GM18868 (cell line): ENCODE measurements at regions not wholly inside any gene's neighbourhood (a gene's known extent, or its start where the extent isn't known, plus 50 kb on each side); places are given as distances from the start of the nearest gene placed in this dataset.
"Not testable (repeated sequence)": the region's sequence is repeated elsewhere in the genome, so short reads cannot be mapped to it uniquely, and the experiment has no call there.

Source experiments
- ATAC-seq: cut with Tn5 transposase; IDR thresholded peaks from one replicate; pipeline ENCODE4 v1.9.1; 2021; ENCODE audit warnings: mild to moderate bottlenecking, moderate library complexity; ENCODE audit not compliant: unreplicated experiment

GRCh38 chr16:10272250-10272854 lies 90.1 kb upstream of the GRIN2A start:
- not testable (repeated sequence) for ATAC-seq

DNA sequence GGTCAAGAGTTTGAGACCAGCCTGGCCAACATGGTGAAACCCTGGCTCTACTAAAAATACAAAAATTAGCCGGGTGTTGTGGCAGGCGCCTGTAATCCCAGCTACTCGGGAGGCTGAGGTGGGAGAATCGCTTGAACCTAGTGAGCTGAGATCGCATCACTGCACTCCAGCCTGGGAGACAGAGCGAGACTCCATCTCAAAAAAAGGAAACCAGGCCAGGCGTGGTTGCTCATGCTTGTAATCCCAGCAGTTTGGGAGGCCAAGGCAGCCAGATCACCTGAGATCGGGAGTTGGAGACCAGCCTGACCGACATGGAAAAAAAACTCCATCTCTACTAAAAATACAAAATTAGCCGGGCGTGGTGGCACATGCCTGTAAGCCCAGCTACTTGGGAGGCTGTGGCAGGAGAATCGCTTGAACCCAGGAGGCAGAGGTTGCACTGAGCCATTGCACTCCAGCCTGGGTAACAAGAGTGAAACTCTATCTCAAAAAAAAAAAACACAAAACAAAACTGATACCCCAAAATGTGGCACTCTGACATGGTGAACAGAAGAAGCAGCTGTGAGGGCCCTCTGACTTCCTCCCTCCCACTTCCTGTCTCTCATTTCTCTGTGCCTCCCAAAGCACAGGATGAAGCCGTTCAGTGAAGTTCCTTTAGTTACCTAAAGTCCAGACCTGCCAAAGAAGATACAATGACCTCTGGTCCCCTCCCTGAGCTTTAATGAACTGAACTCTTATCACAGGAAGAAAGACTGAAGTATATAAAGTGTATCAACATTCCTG lies 93.2 kb upstream of the GRIN2A start:
- ATAC-seq = peak; percentile 76

- ATAC-seq = no peak
Measured at GRCh38 chr16:10277597-10277996, 95.4 kb upstream of the GRIN2A start.

- ATAC-seq = no peak
Measured at GRCh38 chr16:10280262-10281170, 98.3 kb upstream of the GRIN2A start.

DNA sequence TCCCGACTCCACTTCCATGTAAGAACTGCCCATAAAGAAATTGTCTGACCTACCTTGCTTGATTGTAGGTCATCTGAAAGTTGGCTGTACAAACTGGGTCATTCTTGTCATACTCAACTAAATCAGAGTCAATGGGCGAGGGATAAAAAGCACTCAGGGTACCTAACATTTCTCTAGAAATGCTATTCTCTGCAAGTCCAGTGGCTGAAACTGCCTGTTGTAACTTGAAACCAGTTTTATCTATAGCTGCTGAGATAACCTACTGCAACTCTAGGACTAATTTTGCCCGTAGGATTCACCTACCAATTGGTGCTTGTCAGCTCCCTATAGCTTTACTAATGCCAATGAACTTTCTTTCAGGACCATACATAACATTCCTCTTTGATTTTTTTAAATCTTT lies 100.1 kb upstream of the GRIN2A start:
- ATAC-seq = no peak

DNA sequence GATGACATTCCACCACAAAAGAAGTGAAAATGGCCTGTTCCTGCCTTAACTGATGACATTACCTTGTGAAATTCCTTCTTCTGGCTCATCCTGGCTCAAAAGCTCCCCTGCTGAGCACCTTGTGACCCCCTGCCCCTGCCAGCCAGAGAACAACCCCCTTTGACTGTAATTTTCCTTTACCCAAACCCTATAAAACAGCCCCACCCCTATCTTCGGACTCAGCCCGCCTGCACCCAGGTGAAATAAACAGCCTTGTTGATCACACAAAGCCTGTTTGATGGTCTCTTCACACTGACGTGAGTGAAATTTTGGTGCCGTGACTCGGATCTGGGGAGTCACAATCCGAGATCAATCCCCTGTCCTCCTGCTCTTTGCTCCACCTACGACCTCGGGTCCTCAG lies 101.0 kb upstream of the GRIN2A start:
- ATAC-seq = not testable (repeated sequence)

DNA sequence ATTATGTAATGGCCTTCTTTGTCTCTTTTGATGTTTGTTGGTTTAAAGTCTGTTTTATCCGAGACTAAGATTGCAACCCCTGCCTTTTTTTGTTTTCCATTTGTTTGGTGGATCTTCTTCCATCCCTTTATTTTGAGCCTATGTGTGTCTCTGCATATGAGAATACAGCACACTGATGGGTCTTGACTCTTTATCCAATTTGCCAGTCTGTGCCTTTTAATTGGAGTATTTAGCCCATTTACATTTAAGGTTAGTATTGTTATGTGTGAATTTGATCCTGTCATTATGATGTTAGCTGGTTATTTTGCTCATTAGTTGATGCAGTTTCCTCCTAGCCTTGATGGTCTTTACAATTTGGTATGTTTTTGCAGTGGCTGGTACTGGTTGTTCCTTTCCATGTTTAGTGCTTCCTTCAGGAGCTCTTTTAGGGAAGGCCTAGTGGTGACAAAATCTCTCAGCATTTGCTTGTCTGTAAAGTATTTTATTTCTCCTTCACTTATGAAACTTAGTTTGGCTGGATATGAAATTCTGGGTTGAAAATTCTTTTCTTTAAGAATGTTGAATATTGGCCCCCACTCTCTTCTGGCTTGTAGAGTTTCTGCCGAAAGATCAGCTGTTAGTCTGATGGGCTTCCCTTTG lies 95.3 kb upstream of the ATF7IP2 start:
- not testable (repeated sequence) for ATAC-seq

- ATAC-seq = not testable (repeated sequence)
Measured at GRCh38 chr16:10292197-10292596, 93.7 kb upstream of the ATF7IP2 start.

DNA sequence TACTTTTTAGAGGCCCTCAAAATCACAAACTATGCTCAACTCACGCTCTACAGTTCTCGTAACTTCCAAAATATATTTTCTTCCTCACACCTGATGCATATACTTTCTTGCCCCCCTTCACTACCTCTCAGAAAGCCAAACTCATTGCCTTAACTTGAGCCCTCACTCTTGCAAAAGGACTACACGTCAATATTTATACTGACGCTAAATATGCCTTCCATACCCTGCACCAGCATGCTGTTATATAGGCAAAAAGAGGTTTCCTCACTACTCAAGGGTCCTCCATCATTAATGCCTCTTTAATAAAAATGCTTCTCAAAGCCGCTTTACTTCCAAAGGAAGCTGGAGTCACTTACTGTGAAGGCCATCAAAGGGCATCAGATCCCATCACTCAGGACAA lies 92.9 kb upstream of the ATF7IP2 start:
- ATAC-seq = not testable (repeated sequence)

GRCh38 chr16:10294153-10294552 lies 91.7 kb upstream of the ATF7IP2 start:
- ATAC-seq = not testable (repeated sequence)

DNA sequence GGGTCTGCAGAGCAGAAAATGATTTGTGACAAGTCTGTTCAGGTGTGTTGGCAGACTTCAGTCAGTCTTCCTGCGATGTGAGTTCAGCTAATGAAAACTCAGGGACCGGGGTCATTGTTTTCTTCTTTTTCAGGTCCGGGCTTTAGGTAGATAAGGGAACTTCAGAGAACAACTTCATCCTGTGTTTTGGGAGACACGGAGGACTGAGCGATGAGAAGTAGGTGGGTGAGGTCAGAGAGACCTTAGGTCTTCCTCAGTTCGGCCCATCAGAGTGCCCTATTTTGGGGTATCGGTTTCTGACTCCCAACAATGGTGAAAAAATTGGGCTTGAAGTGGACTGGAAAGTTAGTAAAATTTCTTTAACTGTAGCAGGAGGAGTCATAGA lies 88.9 kb upstream of the ATF7IP2 start:
- peak; percentile 10 for ATAC-seq

- peak; percentile 97 for ATAC-seq
Measured at GRCh38 chr16:10297341-10298006, 88.4 kb upstream of the ATF7IP2 start.

DNA sequence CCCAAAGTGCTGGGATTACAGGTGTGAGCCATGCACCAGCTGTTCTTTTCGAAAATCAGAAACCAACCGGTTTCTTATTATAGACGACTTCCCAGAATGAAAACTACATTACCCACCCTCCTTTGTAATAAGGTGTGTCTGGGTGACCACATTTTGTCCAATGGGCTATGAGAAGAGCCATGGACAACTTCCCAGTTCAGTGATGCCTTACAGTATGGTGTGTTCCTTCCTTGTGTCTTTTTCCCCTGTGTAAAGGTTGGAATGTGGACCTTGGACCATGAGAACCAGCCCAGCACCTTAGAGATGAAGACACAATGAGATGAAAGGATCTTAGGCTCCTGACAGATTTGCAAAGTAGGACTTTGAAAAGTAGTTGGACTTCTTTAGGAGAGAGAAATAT lies 85.0 kb upstream of the ATF7IP2 start:
- ATAC-seq = no peak

DNA sequence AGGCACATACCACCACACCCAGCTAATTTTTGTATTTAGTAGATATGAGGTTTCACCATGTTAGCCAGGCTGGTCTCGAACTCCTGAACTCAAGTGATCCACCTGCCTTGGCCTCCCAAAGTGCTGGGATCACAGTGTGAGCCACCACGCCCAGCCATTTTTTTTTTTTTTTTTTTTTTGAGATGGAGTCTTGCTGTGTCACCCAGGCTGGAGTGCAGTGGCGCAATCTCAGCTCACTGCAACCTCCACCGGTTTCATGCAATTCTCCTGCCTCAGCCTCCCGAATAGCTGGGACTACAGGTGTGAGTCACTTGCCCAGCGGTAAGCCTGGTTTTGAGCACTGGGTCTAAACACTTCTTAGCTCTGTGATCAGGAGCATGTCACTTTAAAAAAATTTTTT lies 84.3 kb upstream of the ATF7IP2 start:
- ATAC-seq = not testable (repeated sequence)

- peak; percentile 14 for ATAC-seq
Measured at GRCh38 chr16:10305912-10306311, 79.9 kb upstream of the ATF7IP2 start.

- no peak for ATAC-seq
Measured at GRCh38 chr16:10308305-10309193, 77.3 kb upstream of the ATF7IP2 start.

GRCh38 chr16:10309271-10309932 lies 76.5 kb upstream of the ATF7IP2 start:
- no peak for ATAC-seq

DNA sequence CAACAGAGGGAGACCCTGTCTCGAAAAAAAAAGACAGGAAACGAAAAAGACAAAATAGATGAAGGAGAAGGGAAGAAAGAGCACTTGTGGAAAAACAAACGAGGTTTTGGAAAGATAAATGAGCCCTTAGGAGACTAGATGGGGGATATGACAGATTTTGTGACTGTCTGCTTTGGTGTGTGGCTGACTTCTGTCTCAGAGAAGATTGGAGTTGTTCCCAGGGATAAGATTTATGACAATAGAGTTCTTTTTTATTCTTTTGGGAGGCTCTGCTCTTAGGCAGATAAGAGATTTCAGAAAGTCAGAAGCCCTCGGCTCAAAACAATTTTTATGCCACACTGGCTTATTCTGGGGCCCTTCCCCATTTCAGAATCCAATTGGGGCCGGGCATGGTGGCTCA lies 73.9 kb upstream of the ATF7IP2 start:
- ATAC-seq = no peak
